ENCODE measurements at regions not wholly inside any gene's neighbourhood (a gene's known extent, or its start where the extent isn't known, plus 50 kb on each side); places are given as distances from the start of the nearest gene placed in this dataset.

DNA sequence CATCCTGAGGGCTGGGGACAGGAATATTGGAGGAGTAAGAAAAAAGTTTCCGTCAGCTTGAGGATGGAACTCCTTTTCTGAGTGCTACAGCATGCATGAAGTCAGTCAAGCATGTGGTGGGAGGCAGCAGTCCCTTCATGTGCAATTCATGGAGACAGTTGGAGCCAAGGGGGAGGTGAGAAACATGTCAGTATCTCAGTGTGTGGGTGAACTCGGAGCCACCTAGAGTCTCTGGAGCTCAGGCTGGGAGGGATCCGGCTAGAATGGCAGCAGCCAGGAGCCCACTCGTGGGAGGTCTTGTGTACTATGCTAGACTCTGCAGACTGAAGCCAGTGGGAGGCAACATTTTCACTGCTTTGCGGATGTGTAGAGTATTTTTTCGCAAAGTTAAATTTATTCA, 60.3 kb downstream of the AVPR1A start:
- DNase-seq (ENCODE audit: low read depth), result no peak

DNA sequence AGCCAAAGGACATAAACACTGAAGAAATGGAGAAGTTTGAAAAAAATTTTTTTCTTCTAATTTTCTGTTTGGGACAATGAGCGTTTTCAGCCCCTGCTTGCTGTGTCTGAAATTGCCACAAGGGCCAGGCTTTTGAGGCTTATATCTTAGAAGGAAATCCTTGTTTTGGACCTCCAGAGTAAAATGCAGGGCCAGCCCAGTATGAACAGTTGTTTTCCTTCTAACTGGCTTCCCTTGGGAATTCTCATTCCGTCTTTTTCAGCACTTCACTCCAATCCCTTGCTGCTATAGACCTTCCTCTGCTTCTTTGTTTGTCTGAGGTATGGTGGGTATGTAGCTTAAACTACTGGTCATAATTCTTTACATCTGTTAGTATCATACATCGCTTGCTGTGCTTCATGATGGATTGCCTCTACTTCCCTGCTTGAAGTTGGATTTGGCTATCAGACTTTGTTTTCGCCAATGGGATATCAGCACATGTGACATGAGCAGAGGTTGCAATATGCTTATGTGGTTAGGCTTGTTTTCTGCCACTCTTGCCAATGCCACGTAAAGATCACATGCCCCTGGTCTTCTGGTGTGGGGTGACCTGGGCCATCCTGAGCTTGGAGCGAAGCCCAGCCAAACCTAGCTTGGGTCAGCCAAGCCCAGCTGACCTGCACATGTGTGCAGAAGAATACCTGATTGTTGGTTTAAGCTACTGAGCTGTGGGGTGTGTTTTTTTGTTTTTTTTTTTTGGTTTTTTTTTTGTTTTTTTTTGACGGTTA, 64.7 kb downstream of the AVPR1A start:
- no peak for DNase-seq (ENCODE audit: low read depth)

DNA sequence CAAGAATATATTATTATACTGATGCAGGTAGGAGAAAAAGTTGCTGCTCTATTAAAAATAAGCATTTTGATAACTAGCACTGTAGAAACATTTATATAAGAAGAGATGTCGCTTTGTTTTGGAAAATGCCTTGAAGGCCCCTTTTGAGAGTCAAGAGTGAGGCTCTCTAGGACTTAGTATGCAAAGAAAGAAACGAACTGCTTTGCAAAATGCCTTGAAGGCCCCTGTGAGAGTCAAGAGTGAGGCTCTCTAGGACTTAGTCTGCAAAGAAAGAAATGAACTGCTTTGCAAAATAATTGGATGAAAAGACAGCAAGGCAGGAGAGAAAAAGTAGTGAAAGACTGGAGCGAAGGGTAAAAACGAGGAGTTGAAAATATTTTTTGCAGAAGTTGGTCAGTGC, 65.9 kb downstream of the AVPR1A start:
- no peak for DNase-seq (ENCODE audit: low read depth)

DNA sequence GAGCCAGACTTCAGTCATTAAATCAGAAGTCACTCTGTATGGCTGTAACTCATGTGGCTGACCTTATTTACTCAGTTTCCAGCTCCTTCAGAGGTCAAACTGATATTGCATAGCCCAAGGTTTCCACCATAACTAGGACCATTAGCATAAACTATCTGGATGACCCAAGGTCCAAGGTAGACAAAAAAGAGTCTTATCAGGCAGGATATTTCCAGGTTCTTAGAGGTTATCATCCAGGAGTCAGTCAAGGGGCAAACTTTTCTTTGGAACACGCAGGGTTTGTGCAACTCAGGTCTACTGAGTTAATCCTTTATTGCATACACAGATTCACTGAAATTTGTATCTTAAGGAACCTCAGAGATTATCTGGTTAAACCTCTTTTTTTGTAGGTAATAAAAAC, 66.5 kb downstream of the AVPR1A start:
- no peak for DNase-seq (ENCODE audit: low read depth)

DNA sequence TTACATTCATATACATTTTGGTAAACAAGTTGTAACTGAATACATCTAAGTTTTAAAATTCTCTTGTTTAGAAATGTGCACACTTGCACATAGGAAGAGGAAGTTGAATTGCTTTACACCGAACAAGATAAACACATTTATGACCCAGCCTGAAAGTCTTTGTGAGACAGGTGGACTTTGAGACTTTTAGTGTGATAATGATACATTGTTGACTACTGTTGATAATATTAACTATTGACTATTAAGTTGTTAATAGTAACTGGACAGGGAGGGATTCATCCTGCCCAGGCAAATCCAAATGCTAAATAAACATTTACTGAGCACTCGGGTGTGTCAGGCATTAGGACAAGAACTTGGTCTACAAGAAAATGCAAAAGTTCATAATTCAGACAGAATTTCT, 68.0 kb downstream of the AVPR1A start:
- no peak for DNase-seq (ENCODE audit: low read depth)

DNA sequence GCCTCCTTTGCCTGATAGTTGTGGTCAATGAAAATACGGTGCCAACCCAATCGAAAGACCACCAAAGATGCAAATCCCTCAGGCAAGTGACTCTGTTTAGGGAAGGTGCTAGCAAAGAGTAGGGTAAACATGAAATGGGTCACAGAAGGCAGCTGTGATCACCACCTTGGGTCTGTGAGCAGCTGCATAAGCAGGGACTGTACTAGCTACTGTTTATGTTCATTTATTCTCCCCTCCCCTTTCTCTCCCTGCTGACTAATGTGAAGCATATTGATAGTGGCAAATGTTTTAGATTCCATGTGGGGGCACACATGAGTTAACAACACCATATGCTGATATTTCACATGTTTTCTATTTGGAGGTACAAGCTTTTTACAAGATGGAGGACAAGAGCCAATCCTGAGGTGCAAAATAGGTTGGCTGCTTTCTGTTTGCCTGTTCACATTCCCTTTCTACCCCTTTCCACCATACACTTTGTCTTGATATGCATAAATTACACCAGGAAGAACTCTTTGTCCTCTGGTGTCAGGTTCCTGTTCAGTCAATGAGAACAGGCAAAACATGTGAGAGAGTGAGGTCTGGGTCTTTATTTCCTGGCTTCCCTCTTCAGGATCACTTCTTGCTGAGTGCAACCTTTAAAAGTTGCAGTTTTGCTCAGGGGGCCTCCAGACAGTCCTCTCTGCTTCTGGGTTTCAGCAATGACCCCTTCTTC, 71.1 kb downstream of the AVPR1A start:
- peak; percentile 11 for DNase-seq (ENCODE audit: low read depth)

DNA sequence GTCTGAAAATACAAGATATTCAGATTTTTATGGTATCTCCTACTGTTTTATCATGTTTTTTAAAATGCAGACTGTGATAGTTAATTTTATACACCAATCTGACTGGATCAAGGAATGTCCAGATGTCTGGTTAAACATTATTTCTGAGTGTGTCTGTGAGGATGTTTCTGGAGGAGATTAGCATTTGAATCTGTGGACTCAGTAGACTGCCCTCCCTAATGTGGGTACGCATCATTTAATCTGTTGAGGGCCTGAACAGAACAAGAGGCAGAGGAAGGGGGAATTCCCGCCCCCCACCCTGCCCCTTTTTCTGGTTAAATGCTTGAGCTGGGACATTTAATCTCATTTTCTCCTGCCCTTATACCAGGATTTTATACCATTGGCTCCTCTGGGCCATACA, 72.1 kb downstream of the AVPR1A start:
- DNase-seq (ENCODE audit: low read depth), result no peak

DNA sequence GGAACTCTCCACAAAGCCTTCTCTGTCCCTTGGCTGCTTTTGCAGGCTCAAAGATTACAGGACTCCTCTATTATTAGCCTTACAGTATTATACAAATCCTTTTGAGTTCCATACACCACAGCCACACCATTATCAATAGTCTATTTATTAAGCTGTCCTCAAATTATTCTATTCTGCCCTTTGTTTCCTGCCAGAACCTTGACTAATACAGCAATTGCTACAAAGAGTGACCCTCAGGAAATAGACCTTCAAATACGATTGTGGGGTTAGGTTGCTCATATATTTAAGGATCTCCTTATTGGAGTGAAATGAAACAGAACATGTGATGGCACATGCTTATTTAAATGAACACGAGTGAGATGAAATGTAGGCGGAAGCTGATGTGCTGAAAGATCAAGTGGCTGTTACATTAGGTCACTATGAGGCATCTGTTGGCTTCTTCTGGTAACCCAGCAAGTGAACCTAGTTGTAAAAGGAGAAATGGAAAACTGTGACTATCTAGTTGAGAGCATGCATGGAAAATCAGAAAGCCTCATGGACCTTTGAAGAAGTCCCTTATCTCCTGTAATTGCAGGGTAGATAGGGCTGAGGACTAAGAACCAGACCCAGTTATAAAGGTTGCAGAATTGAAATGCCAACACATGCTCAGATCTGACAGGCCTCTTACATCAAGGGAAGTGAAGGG, 75.5 kb downstream of the AVPR1A start:
- no peak for DNase-seq (ENCODE audit: low read depth)

DNA sequence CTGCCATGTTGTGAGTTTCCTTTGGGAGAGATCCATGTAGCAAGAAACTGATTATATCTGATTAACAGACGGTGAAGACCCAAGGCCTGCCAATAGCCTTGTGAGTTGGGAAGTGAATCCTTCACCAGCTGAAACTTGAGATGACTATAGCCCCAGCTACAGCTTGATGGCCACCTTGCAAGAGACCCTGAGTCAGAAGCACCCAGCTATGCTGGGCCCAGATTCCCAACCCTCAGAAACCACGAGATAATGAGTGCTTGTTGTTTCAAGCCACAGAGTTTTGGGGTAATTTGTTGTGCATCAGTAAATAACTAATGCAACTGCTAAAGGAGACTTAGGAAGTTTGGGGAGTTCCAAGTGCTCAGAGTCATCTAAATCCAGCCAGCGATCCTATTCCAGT, 80.3 kb downstream of the AVPR1A start:
- peak; percentile 19 for DNase-seq (ENCODE audit: low read depth)

DNA sequence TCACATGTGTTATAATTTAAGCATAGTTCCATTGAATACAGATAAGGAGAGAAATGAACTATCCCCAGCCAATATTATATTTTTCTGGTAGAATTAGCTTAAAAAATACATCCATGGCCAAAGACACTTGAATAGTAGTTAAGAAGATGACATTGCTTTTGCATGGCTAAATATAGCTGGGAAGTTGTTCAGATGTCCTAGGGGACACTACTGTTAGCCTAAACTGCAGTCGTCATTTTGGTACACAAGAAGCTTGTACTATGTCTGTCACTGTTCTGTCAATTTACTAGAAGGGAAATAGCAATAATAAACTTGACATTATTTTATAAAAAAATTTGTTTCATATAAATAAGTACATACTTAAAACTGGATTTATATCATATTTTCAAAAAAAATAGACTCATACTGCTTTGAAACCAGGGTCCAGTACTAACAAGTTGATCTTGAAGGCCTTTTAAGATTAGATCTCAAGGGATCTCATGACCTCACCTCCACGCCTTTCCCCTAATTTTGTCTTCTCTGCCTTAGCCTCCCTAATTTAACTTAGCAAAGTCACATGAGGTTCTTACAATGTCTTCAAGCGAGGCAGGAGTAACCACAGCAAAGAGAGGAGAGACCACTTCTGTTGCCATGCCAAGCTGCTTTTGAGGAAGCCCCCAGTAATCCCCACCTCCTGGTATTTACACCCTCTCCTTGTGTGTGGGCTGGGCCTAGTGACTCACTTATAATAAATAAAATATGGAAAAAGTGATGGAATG, 81.0 kb downstream of the AVPR1A start:
- DNase-seq (ENCODE audit: low read depth), result no peak

DNA sequence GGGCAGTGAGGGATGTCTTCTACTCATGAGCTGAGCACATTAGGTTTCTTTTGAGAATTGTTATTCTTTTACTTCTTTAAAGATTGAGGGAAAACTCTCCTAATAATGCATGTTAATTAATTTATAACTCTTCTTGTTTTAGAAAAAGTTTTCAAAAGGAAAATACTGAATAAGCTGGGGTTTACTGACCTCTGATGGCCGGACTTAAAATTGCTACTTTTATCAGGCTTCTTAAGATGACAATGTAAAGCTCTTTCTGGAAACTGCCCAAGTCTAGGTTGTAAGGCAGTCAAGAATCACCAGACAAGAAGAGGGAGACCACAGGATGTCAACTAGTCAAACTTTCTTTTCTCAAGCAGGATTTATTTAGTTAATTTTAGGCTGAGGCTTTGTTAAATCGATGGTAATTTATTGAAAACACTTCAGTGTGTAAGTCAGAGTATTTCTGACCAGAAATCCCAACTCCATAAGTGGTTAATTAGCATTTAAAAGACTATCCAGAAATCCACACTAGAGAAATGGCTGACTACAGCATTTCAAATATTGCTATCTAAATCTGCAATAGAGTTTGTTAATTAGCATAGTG, 82.1 kb downstream of the AVPR1A start:
- DNase-seq (ENCODE audit: low read depth), result peak; percentile 80

DNA sequence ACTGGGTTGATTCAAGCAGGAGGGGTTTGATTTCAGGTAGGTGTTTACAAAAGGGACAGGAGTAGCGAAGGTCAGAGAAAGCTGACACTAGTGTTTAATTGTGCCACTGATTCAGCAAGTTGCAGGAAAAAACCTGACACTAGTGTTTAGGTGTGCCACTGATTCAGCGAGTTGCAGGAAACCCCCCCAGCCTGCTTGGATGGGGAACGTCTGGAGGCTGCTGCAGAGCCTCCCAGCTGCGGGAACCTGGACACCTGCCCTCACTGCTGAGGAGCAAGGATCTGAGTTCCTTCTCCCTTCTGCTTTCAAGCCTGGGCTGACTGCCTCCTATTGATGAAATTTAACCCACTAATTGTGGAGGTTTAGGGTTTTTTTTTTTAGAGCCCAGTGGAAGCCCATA, 84.2 kb downstream of the AVPR1A start:
- no peak for DNase-seq (ENCODE audit: low read depth)

DNA sequence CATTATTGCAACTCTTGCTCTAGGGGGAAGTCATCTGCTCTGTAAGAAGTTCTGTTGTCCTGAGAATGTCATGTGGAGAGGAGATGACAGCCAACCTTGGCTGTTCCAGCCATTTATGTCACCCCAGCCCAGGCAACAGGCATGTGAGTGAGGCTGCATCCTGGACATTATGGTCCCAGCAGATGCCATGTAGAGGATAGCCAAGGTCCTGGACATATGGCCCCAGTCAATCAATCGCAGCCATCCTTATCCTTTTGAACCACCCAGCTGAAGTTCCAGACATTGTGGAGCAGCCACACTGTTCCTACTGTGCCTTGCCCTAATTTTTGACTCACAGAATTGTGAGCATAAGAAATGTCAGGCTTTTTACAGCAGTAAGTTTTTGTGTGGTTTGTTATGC, 84.9 kb downstream of the AVPR1A start:
- DNase-seq (ENCODE audit: low read depth), result no peak

DNA sequence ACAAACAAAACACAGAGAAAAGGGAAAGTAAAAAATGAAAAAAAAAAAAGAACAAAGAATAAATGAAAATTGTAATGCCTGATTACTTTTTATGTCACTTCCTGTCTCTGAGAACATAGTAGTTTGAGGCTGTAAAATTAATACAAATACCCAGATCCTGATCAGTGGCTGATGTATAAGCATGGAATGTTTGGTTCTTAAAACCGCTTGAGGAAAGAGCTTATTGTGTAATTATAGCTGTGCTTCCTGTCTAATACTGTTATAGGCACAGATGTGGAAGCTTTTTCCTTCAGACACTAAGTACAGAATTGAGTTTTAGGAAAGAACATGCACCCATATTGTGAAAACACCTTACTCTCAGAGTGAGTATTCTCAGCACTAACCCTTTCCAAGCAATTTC, 86.9 kb downstream of the AVPR1A start:
- peak; percentile 88 for DNase-seq (ENCODE audit: low read depth)

DNA sequence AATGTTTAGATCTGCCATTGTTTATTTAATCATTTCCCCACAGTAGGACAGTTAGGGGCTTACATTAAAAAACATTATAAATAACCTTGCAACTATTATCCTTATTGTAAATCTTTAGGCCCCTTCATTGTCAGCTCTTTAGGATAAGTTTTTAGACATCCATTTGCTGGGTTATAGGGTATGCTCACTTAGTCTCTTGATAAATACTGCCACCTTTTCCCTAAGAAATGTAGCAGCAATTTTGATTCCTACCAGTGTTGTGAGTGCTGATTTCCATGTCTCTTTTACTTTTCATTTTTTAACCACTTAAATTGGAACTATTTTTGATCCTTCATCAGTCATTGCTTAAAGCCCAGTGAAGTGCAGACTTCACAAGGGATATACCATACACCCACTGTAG, 94.4 kb downstream of the AVPR1A start:
- DNase-seq (ENCODE audit: low read depth), result no peak

DNA sequence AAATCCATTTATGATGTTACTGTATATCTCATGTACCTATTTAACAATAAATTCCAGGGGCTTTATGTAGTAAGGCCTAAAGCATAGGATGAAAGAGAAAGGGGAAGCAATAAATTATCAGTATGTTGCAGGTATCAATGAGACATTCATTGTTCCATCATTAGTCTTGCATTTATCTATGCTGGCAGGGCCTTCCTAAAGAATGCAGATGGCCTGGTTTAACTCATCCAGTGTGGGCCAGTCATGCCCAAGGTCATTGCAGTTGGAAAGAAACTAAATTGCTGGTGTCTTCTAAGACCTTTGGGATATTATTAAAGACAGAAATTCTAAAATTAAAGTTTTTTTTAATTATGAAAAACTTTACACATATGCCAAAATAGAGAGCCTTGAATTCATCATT, 98.3 kb downstream of the AVPR1A start:
- DNase-seq (ENCODE audit: low read depth), result no peak

DNA sequence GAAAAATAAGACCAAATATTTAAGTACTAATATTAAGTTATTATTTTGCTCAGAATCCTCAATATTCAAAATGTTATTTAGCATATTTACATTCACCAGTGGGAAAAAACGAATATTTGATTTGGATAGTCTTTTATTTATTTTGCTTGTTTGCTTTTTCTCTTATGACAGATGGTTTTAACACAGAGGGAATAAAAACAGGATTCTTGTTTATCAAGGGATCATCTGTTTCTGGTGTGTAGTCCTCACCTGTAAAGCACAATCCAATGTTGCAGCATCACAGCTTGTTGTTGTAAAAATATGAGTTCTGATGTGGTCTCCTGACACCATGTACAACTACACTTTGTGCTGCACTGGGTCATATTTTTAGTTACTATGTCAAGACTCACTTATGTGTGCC, 103.9 kb downstream of the AVPR1A start:
- DNase-seq (ENCODE audit: low read depth), result no peak

DNA sequence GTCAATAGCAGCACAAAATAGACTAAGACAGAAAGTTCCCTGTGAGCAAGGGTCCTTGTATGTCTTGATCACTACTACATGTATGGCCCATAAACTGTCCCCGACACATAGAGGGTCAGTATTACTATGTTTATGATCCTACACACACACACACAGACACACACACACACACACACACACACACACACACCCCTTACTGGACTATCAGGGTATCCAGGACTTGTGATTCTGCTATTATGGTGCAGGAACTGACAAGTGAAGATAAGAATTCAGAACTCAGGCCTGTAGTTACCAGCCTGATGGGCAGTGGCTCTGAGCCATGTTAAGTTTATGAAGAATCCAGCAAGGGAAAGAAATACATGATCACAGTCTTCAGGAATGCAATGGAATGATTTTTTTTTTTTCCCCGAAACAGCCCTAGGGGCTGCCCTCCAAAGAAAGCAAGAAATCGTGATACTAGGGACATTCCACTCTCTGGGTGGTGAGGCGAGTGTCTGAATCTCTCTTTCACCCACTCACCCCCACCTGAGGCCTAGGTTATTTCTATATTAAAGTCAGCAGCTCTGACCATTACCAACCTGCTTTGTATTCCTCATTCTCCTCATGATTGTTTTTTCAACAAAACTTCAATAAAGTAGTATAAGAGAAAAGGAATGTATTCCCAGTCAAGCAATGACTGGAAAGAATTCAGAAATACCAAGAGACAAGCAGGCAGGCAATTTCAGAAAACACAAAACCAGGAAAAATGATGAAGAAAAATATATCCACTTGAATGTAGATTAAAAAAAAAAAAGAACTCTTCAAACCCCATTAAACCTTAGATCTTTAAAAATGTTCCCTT, 105.8 kb downstream of the AVPR1A start:
- DNase-seq (ENCODE audit: low read depth), result peak; percentile 96

DNA sequence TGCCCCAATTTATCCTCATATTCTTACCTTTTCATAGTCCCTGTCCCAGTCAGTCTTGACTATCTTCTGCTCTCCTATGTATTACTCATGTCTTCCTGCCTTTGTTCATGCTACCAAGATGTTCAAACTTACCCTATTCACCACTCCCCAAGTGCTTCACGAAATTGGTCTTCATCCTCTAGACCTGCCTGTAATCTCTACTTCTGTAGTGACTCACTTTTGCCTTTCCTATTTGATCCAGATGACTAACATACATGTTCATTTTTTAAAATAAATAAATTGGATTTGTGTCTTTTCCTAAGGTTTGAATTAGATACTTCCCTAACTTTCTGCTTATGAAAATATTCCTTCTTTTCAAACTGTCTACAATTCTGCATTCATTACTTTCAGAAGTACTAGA, 107.7 kb upstream of the PPM1H start:
- peak; percentile 16 for DNase-seq (ENCODE audit: low read depth)

DNA sequence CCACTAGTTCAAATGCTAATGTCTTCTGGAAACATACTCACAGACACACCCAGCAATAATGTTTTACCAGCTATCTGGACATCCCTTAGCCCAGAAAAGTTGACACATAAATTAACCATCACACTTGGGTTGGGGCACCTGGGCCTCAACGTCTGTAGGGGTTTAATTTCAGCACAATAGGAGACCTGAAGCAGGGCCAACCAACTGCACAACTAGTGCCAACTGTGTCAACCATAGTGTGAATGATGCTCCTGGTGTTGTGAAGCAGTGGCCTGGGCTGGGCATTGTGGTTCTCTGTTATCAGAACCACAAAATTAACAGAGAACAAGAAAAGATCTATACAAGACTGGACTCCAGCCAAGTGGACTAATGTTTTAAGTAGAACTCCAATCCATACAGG, 106.7 kb upstream of the PPM1H start:
- no peak for DNase-seq (ENCODE audit: low read depth)

DNA sequence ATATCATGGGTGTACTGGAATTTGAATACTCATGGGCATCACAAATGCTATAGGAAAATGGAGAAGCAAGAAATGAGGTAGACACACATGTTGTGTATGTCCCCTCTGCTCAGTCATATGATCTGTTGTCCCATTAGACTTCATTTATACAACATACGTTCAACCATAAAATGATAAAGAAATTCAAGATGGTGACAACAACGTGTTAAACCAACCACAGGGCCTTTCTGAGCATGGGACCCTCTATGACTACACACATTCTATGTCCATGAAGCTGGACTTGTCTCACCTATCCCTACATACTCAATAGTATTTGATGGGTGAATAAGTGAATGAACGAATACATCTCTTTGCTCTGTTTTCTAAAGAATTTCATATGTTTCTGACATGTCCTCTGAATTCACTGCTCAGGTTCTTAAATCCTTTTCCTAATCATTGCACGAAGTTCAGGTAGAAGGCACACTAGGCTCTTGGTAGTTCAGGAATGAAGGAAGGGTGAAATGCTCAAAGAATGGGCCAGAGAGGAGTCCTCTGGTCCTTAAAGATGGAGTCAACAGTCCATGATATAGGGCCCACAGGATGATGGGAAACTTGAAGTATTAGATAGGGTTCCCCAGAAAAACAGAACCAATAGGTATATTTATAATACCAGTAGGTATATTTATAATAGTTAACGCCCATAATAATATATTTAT, 105.7 kb upstream of the PPM1H start:
- no peak for DNase-seq (ENCODE audit: low read depth)
